SU-DHL-6 (cell line): ENCODE measurements at regions not wholly inside any gene's neighbourhood (a gene's known extent, or its start where the extent isn't known, plus 50 kb on each side); places are given as distances from the start of the nearest gene placed in this dataset.

Experiments
- H2AFZ ChIP-seq: fragments of 200-600 bp; sonication (generic); 2 replicates; pipeline ENCODE4 v1.6.1; 2014; ENCODE audit warnings: low read depth, mild to moderate bottlenecking, moderate library complexity, mixed read lengths, antibody characterized with exemption, low read length; ENCODE audit not compliant: severe bottlenecking
- H3F3A ChIP-seq: fragments of 200-600 bp; shearing (Covaris generic); 2 replicates; pipeline ENCODE4 v1.6.0; 2016; ENCODE audit warnings: antibody characterized with exemption, mild to moderate bottlenecking; ENCODE audit not compliant: insufficient read depth
- H3K27ac ChIP-seq: fragments of 200-600 bp; sonication (generic); 2 replicates; pipeline ENCODE4 v1.5.1; 2016; ENCODE audit warnings: low read depth, mild to moderate bottlenecking, low read length, moderate library complexity, mixed read lengths
- H3K27me3 ChIP-seq: fragments of 200-600 bp; sonication (generic), shearing (Covaris generic); 2 replicates; pipeline ENCODE4 v1.6.0; 2014; ENCODE audit warnings: mild to moderate bottlenecking, low read length
- H3K36me3 ChIP-seq: fragments of 200-600 bp; sonication (generic); 2 replicates; pipeline ENCODE4 v1.6.1; 2014; ENCODE audit warnings: mild to moderate bottlenecking, low read length, mixed read lengths
- H3K4me2 ChIP-seq: fragments of 300-600, 200-600 bp; shearing (Covaris generic), sonication (generic); 2 replicates; pipeline ENCODE4 v1.6.0; 2014; ENCODE audit warnings: low read length, low read depth, mild to moderate bottlenecking; ENCODE audit not compliant: poor library complexity, severe bottlenecking
- H3K4me3 ChIP-seq: fragments of 200-600 bp; sonication (generic); 2 replicates; pipeline ENCODE4 v1.5.1; 2014; ENCODE audit warnings: antibody characterized with exemption, low read length, mild to moderate bottlenecking, mixed read lengths; ENCODE audit not compliant: insufficient read depth, poor library complexity, severe bottlenecking
- H3K79me2 ChIP-seq: fragments of 200-600 bp; sonication (generic); 2 replicates; pipeline ENCODE4 v1.6.1; 2014; ENCODE audit warnings: mild to moderate bottlenecking, low read length, moderate library complexity; ENCODE audit not compliant: insufficient read depth
- H3K9ac ChIP-seq: fragments of 200-600 bp; sonication (generic); 2 replicates; pipeline ENCODE4 v1.7.0; 2014; ENCODE audit warnings: mild to moderate bottlenecking, low read length
- H3K9me2 ChIP-seq: fragments of 200-600 bp; sonication (generic); replicated peaks from 2 replicates; pipeline ENCODE4 v1.6.1; 2014; ENCODE audit warnings: low read length; ENCODE audit not compliant: insufficient read depth
- H3K9me3 ChIP-seq: fragments of 200-600 bp; sonication (generic); 2 replicates; pipeline ENCODE4 v1.6.1; 2014; ENCODE audit warnings: low read length, mixed read lengths; ENCODE audit not compliant: insufficient read depth
- H4K20me1 ChIP-seq: fragments of 200-600 bp; sonication (generic); 2 replicates; pipeline ENCODE4 v1.6.1; 2014; ENCODE audit warnings: low read depth, mild to moderate bottlenecking, antibody characterized with exemption, low read length, moderate library complexity, mixed read lengths
- EZH2phosphoT487 ChIP-seq: fragments of 200-600 bp; sonication (generic), shearing (Covaris generic); conservative IDR thresholded peaks from 2 replicates; pipeline ENCODE4 v1.6.1; 2018; ENCODE audit warnings: mild to moderate bottlenecking, antibody characterized with exemption, low read length, moderate library complexity, mixed read lengths
- TF ChIP-seq, protein P1 (sequence below): fragments of 200-600 bp; sonication (generic); IDR thresholded peaks from one replicate; pipeline ENCODE4 v1.5.1; 2017; ENCODE audit warnings: antibody characterized with exemption, mild to moderate bottlenecking, low read length, moderate library complexity; ENCODE audit not compliant: insufficient read depth, poor library complexity, severe bottlenecking

DNA sequence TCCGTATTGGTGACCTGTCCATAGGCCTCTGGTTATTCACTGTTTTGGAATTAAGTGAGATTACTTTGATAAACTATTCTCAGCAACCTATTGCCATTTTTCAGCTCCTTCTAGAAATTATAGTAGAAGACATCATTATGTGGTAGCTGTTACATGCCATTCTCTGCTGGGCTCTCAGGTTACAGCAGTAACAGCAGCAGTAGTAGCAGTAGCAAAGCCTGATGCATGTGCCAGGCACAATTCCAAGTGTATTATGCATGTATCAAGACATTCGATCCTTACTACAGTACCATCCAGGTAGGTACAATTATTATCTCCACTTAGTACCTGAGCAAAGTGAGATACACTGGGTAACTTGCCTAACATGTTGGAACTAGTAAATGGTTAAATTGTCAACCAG, 74.3 kb downstream of the RPS12 start:
- no peak overlapping the region for H2AFZ ChIP-seq
- H3F3A ChIP-seq, result no peaks in the 10 kb centered on the region
- H4K20me1 ChIP-seq, result no peaks in the 10 kb centered on the region
- H3K79me2 ChIP-seq, result no peaks in the 10 kb centered on the region
- H3K9me2 ChIP-seq, result no peaks in the 10 kb centered on the region
- no peak overlapping the region for H3K27ac ChIP-seq
- no peak for TF ChIP-seq EZH2phosphoT487
- TF ChIP-seq, protein P1, sequence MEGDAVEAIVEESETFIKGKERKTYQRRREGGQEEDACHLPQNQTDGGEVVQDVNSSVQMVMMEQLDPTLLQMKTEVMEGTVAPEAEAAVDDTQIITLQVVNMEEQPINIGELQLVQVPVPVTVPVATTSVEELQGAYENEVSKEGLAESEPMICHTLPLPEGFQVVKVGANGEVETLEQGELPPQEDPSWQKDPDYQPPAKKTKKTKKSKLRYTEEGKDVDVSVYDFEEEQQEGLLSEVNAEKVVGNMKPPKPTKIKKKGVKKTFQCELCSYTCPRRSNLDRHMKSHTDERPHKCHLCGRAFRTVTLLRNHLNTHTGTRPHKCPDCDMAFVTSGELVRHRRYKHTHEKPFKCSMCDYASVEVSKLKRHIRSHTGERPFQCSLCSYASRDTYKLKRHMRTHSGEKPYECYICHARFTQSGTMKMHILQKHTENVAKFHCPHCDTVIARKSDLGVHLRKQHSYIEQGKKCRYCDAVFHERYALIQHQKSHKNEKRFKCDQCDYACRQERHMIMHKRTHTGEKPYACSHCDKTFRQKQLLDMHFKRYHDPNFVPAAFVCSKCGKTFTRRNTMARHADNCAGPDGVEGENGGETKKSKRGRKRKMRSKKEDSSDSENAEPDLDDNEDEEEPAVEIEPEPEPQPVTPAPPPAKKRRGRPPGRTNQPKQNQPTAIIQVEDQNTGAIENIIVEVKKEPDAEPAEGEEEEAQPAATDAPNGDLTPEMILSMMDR, result no peak
- no peaks in the 10 kb centered on the region for H3K27me3 ChIP-seq
- no peak overlapping the region for H3K4me3 ChIP-seq
- H3K9me3 ChIP-seq, result no peaks in the 10 kb centered on the region
- H3K36me3 ChIP-seq, result no peaks in the 10 kb centered on the region
- no peak overlapping the region for H3K4me2 ChIP-seq
- no peak overlapping the region for H3K9ac ChIP-seq

DNA sequence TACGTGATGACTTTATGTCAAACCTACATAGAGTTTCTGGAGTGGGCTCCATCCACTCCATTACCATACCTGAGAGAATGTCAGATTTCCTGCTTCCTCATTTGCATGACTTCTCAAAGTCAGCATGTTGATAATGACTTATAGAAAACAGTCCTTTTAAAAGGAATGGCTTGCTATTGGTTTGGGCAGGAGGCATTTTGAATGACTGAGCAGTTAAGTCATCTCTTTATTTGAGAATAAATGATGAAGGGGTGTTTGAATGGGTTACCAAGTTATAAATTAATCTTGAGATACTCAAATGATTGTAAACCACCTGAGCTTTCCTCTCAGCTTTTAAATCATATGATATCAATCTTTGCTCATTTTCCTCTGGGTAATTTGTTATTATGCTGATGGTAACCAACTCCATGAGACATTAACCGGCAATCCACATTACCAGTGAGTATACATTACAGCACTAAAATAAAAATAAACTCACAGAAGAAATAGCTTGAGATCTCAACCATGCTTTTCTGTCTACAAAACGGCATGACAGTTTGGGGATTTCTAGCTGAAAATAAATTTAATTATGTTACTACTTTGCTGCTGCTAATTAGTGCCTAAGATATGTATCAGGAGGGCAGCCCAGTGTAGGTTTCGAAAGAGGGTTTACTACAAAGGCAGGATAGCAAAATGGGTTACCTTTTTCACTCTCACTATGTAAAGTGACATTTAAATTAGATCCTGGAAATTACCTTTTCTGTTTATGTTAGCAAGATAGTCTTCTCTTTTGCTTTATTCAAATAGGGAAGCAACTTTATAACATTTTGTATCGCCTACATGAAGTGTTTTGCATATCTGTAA, 78.8 kb downstream of the RPS12 start:
- H3K9ac ChIP-seq, result no peak overlapping the region
- H3K79me2 ChIP-seq, result no peaks in the 10 kb centered on the region
- H3K4me3 ChIP-seq, result no peak overlapping the region
- H3K27ac ChIP-seq, result no peak overlapping the region
- H3K36me3 ChIP-seq, result no peaks in the 10 kb centered on the region
- no peaks in the 10 kb centered on the region for H4K20me1 ChIP-seq
- H3F3A ChIP-seq, result no peaks in the 10 kb centered on the region
- no peaks in the 10 kb centered on the region for H3K9me2 ChIP-seq
- H2AFZ ChIP-seq, result no peak overlapping the region
- no peaks in the 10 kb centered on the region for H3K9me3 ChIP-seq
- TF ChIP-seq EZH2phosphoT487, result no peak
- TF ChIP-seq, protein P1, result no peak
- no peak overlapping the region for H3K4me2 ChIP-seq
- no peaks in the 10 kb centered on the region for H3K27me3 ChIP-seq

DNA sequence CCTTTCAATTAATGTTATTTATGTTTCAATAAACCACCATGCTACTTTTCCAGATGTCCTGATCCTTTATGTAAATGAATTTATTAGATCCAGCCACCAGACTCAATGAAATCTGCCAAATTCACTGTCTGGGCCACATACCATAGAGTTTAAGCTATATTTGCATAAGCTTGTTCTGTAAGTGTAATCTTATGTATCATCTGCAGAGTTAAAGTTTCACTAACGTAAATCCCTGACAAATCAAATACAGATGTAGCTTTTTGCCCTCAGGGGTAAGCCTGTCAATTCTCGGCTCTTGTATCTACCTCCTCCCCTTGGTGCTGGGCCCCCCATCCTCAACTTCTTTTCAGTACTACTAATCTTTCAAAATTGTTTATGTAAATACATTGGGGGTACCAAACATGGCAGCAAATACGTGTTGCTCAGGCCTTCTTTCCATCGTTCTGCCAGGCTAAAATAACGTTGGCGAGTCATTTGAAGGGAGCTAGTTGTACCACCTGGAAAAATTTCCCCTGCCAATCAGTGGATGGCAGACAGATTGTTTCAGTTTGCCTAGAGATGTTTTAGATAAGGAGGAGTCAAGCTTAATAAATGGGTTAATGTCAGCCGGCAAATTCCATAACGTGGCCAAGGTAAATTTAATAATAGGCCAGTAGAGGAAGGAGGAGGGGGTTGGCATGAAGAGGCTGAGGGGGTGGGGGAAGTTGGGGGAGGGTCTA, 79.6 kb downstream of the RPS12 start:
- H3K4me3 ChIP-seq, result no peak overlapping the region
- H2AFZ ChIP-seq, result no peak overlapping the region
- H3K9me2 ChIP-seq, result no peaks in the 10 kb centered on the region
- no peaks in the 10 kb centered on the region for H4K20me1 ChIP-seq
- H3K27ac ChIP-seq, result no peak overlapping the region
- H3K9ac ChIP-seq, result no peak overlapping the region
- H3K9me3 ChIP-seq, result no peaks in the 10 kb centered on the region
- no peak overlapping the region for H3K4me2 ChIP-seq
- no peaks in the 10 kb centered on the region for H3F3A ChIP-seq
- no peak for TF ChIP-seq EZH2phosphoT487
- TF ChIP-seq, protein P1, result no peak
- no peaks in the 10 kb centered on the region for H3K79me2 ChIP-seq
- no peaks in the 10 kb centered on the region for H3K36me3 ChIP-seq
- H3K27me3 ChIP-seq, result no peaks in the 10 kb centered on the region
